ENCODE measurements at regions not wholly inside any gene's neighbourhood (a gene's known extent, or its start where the extent isn't known, plus 50 kb on each side); places are given as distances from the start of the nearest gene placed in this dataset.

DNA sequence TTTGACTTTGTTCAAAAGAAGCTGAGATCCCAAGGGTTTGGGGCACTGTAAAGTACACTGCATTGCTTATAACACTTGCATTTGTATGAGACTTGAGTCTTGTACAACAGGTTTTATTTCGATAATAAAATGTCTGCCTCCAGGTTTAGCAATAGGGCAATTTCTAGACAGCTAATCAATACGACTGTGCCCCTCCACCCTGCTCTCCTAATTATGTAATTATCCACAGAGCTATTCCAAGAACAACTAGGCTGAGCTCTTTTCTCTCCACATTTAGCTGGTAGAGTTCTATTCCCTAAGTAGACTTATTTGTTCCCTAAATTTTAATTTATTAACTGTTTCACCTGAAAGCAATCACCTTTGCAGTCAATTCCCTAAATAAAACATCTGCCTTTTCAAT is 52.9 kb upstream of the LINC00305 start:
- TF ChIP-seq EZH2phosphoT487 (IDR thresholded peaks at IDR 0.05; ENCODE audit: insufficient read depth, low read depth) (no peak), EZH2 (IDR thresholded peaks at IDR 0.05; ENCODE audit: insufficient read depth, poor library complexity, severe bottlenecking) (no peak)

Measured in GM23248 (cell line).